H1 (cell line): ENCODE measurements at regions not wholly inside any gene's neighbourhood (a gene's known extent, or its start where the extent isn't known, plus 50 kb on each side); places are given as distances from the start of the nearest gene placed in this dataset.

ENCODE experiments used
- CTCF ChIA-PET: fragments of 300-600 bp; sonication (Branson Sonifier 250); formaldehyde crosslinking; loops from one replicate; lab custom pipeline; 2021; ENCODE audit not compliant: partially characterized antibody; lab: Charles Lee
- POLR2A ChIA-PET: fragments of 300-600 bp; sonication (Branson Sonifier 250); formaldehyde crosslinking; loops from one replicate; lab custom pipeline; 2021; ENCODE audit warnings: inconsistent platforms; ENCODE audit not compliant: partially characterized antibody; lab: Charles Lee
- DNase-seq, 2 experiments: peaks; one replicate each; pipeline versions ENCODE4 v3.0.0 to v3.0.0-alpha.2; 2010 to 2022; ENCODE audit warnings: low spot score in 2 of 2, low read depth in 1 of 2, mixed read lengths in 1 of 2
- FAIRE-seq: peaks from 2 replicates; lab custom pipeline; 2011; peaks lifted over from hg19 to GRCh38; lab: Jason Lieb, UNC
- H2AFZ ChIP-seq: 2 replicates; pipeline ENCODE4 v1.8.1; 2012; ENCODE audit warnings: low read length, inconsistent platforms
- H2AK5ac ChIP-seq: 2 replicates; pipeline ENCODE4 v1.6.1; 2013; ENCODE audit warnings: low read depth, low read length
- H2BK120ac ChIP-seq: replicated peaks from 2 replicates; pipeline ENCODE3; 2013; ENCODE audit warnings: low read depth, low read length, inconsistent platforms
- H2BK12ac ChIP-seq: 2 replicates; pipeline ENCODE4 v1.6.1; 2013; ENCODE audit warnings: low read depth, low read length
- H2BK15ac ChIP-seq: 2 replicates; pipeline ENCODE4 v1.6.1; 2013; ENCODE audit warnings: low read length
- H2BK20ac ChIP-seq: 2 replicates; pipeline ENCODE4 v1.6.1; 2013; ENCODE audit warnings: low read length
- H2BK5ac ChIP-seq: 2 replicates; pipeline ENCODE4 v1.6.1; 2013; ENCODE audit warnings: low read depth, low read length
- H3K14ac ChIP-seq: 2 replicates; pipeline ENCODE4 v1.6.1; 2013; ENCODE audit warnings: inconsistent platforms; ENCODE audit not compliant: insufficient read length
- H3K18ac ChIP-seq: 2 replicates; pipeline ENCODE4 v1.6.1; 2013; ENCODE audit warnings: low read length; ENCODE audit errors: extremely low read depth
- H3K23ac ChIP-seq: 2 replicates; pipeline ENCODE4 v1.6.1; 2013; ENCODE audit warnings: inconsistent platforms; ENCODE audit not compliant: insufficient read length
- H3K23me2 ChIP-seq: 2 replicates; pipeline ENCODE4 v1.6.1; 2013; ENCODE audit warnings: low read depth, low read length
- H3K27ac ChIP-seq: 2 replicates; pipeline ENCODE4 v1.6.1; 2011; ENCODE audit warnings: low read depth, low read length, inconsistent platforms
- H3K27me3 ChIP-seq, 4 experiments: replicated peaks in 1 of 4; 1 replicate in 1 of 4; 2 replicates in 3 of 4; pipeline versions ENCODE4 v1.6.1 to v1.8.1; 2011 to 2013; ENCODE audit warnings: low read length in 3 of 4, mild to moderate bottlenecking in 3 of 4, inconsistent platforms in 2 of 4, mixed read lengths in 2 of 4, moderate library complexity in 1 of 4; ENCODE audit not compliant: control insufficient read depth in 3 of 4, insufficient read depth in 3 of 4; ENCODE audit errors: extremely low read depth in 1 of 4
- H3K36me3 ChIP-seq, 4 experiments: 2 replicates each; pipeline versions ENCODE4 v1.6.1 to v1.8.1; 2011 to 2013; ENCODE audit warnings: mild to moderate bottlenecking in 4 of 4, low read length in 3 of 4, moderate library complexity in 2 of 4, control low read depth in 1 of 4, inconsistent platforms in 1 of 4; ENCODE audit not compliant: insufficient read depth in 4 of 4, control insufficient read depth in 2 of 4
- H3K4ac ChIP-seq: replicated peaks from 2 replicates; pipeline ENCODE3; 2013; ENCODE audit warnings: low read length, low read depth, mixed read lengths, inconsistent platforms; ENCODE audit not compliant: insufficient read length
- H3K4me1 ChIP-seq, 4 experiments: replicated peaks in 1 of 4; 1 replicate in 1 of 4; 2 replicates in 3 of 4; pipeline versions ENCODE4 v1.6.1 to v1.8.1; 2011 to 2013; ENCODE audit warnings: low read length in 3 of 4, inconsistent platforms in 2 of 4, mixed read lengths in 1 of 4; ENCODE audit not compliant: insufficient read depth in 4 of 4, control insufficient read depth in 3 of 4
- H3K4me2 ChIP-seq, 2 experiments: 2 replicates each; pipeline versions ENCODE4 v1.6.1 to v1.8.1; 2011 to 2013; ENCODE audit warnings: low read depth in 2 of 2, low read length in 2 of 2, control low read depth in 1 of 2, inconsistent platforms in 1 of 2, mild to moderate bottlenecking in 1 of 2; ENCODE audit not compliant: insufficient read depth in 1 of 2
- H3K4me3 ChIP-seq, 4 experiments: fragments of 200-600, 300-600 bp in 1 of 4; sonication (generic), shearing (Covaris generic), sonication (Bioruptor Twin) in 1 of 4; 2 replicates each; pipeline versions ENCODE4 v1.5.1 to v1.8.1; 2011 to 2016; ENCODE audit warnings: low read length in 4 of 4, low read depth in 3 of 4, control low read depth in 2 of 4, inconsistent platforms in 2 of 4, mild to moderate bottlenecking in 2 of 4, mixed read lengths in 1 of 4, moderate library complexity in 1 of 4; ENCODE audit not compliant: insufficient read depth in 2 of 4; ENCODE audit errors: extremely low read depth in 1 of 4
- H3K56ac ChIP-seq: replicated peaks from 2 replicates; pipeline ENCODE3; 2013; ENCODE audit warnings: low read depth, mild to moderate bottlenecking, mixed read lengths, low read length, inconsistent platforms; ENCODE audit not compliant: insufficient read length
- H3K79me1 ChIP-seq: 2 replicates; pipeline ENCODE4 v1.6.1; 2013; ENCODE audit warnings: low read depth, low read length, control low read depth
- H3K79me2 ChIP-seq, 2 experiments: 2 replicates each; pipeline versions ENCODE4 v1.6.1 to v1.8.1; 2012 to 2013; ENCODE audit warnings: low read length in 2 of 2, mild to moderate bottlenecking in 2 of 2, inconsistent platforms in 1 of 2; ENCODE audit not compliant: insufficient read depth in 2 of 2, control insufficient read depth in 1 of 2
- H3K9ac ChIP-seq, 4 experiments: replicated peaks in 1 of 4; 1 replicate in 1 of 4; 2 replicates in 3 of 4; pipeline versions ENCODE4 v1.6.1 to v1.8.1; 2011 to 2013; ENCODE audit warnings: low read depth in 3 of 4, low read length in 3 of 4, control low read depth in 2 of 4, mild to moderate bottlenecking in 2 of 4, moderate library complexity in 2 of 4, inconsistent platforms in 1 of 4; ENCODE audit errors: extremely low read depth in 1 of 4
- H3K9me3 ChIP-seq, 2 experiments: 2 replicates each; pipeline versions ENCODE4 v1.6.1 to v1.8.1; 2012 to 2013; ENCODE audit warnings: mild to moderate bottlenecking in 2 of 2, moderate library complexity in 2 of 2, control low read depth in 1 of 2, inconsistent platforms in 1 of 2, low read depth in 1 of 2, low read length in 1 of 2, mixed read lengths in 1 of 2; ENCODE audit not compliant: insufficient read depth in 2 of 2
- H4K20me1 ChIP-seq, 2 experiments: replicated peaks in 1 of 2; 2 replicates each; pipeline versions ENCODE3 to v1.8.1; 2011 to 2013; ENCODE audit warnings: inconsistent platforms in 2 of 2, low read length in 2 of 2, mild to moderate bottlenecking in 1 of 2; ENCODE audit not compliant: insufficient read depth in 2 of 2, control insufficient read depth in 1 of 2
- H4K5ac ChIP-seq: 2 replicates; pipeline ENCODE4 v1.6.1; 2013; ENCODE audit warnings: low read length, low read depth, mixed read lengths, inconsistent platforms; ENCODE audit not compliant: insufficient read length
- H4K8ac ChIP-seq: 2 replicates; pipeline ENCODE4 v1.8.0; 2013; ENCODE audit warnings: mild to moderate bottlenecking, moderate library complexity, low read length, inconsistent platforms; ENCODE audit not compliant: insufficient read depth; ENCODE audit errors: extremely low read depth
- H4K91ac ChIP-seq: replicated peaks from 2 replicates; pipeline ENCODE3; 2013; ENCODE audit warnings: low read length, mixed read lengths, inconsistent platforms; ENCODE audit not compliant: insufficient read length
- ATF2 ChIP-seq: IDR thresholded peaks from 2 replicates; pipeline ENCODE4 v1.6.1; 2012; ENCODE audit warnings: low read length, inconsistent platforms
- BACH1 ChIP-seq: IDR thresholded peaks from 2 replicates; pipeline ENCODE4 v1.6.1; 2012; ENCODE audit warnings: low read length, improper control_type of control experiment
- CBX5 ChIP-seq: fragments of 300-800, 300-1000 bp; sonication (generic); IDR thresholded peaks from 2 replicates; pipeline ENCODE4 v1.7.1; 2016; ENCODE audit warnings: antibody characterized with exemption, low read length, low read depth
- CEBPB ChIP-seq: IDR thresholded peaks from 2 replicates; pipeline ENCODE4 v1.6.1; 2012; ENCODE audit warnings: low read depth, low read length
- CHD1 ChIP-seq: IDR thresholded peaks from 2 replicates; pipeline ENCODE4 v1.6.1; 2012; ENCODE audit warnings: low read depth, low read length, improper control_type of control experiment
- JUN ChIP-seq: IDR thresholded peaks from 2 replicates; pipeline ENCODE4 v1.6.1; 2011; ENCODE audit warnings: low read depth, mild to moderate bottlenecking, improper control_type of control experiment, low read length
- KDM1A ChIP-seq: fragments of 200-600, 300-600 bp; sonication (generic); IDR thresholded peaks from 2 replicates; pipeline ENCODE4 v1.7.1; 2016; ENCODE audit warnings: mild to moderate bottlenecking, low read length, borderline replicate concordance
- POLR2A ChIP-seq, 2 experiments: IDR thresholded peaks; 1 replicate in 1 of 2; 2 replicates in 1 of 2; pipeline ENCODE4 v1.6.1; 2011; ENCODE audit warnings: low read depth in 2 of 2, low read length in 2 of 2, mild to moderate bottlenecking in 2 of 2; ENCODE audit errors: control extremely low read depth in 1 of 2
- RFX5 ChIP-seq: IDR thresholded peaks from 2 replicates; pipeline ENCODE4 v1.6.1; 2011; ENCODE audit warnings: low read depth, low read length, improper control_type of control experiment, borderline replicate concordance
- SP1 ChIP-seq: IDR thresholded peaks from 2 replicates; pipeline ENCODE4 v1.6.1; 2011; ENCODE audit warnings: low read depth, low read length
- SRF ChIP-seq: IDR thresholded peaks from 2 replicates; pipeline ENCODE4 v1.6.1; 2011; ENCODE audit warnings: mild to moderate bottlenecking, low read depth, low read length, moderate library complexity
- SUZ12 ChIP-seq: fragments of 200-600 bp; sonication (generic); IDR thresholded peaks from 2 replicates; pipeline ENCODE4 v1.6.1; 2012; ENCODE audit warnings: mild to moderate bottlenecking, inconsistent platforms, low read length, moderate library complexity, mixed read lengths
- TAF1 ChIP-seq: IDR thresholded peaks from 2 replicates; pipeline ENCODE4 v1.6.1; 2011; ENCODE audit warnings: mild to moderate bottlenecking, low read depth, low read length
- USF2 ChIP-seq: IDR thresholded peaks from 2 replicates; pipeline ENCODE4 v1.6.1; 2011; ENCODE audit warnings: low read length, improper control_type of control experiment
- YY1 ChIP-seq: IDR thresholded peaks from 2 replicates; pipeline ENCODE4 v1.6.1; 2011; ENCODE audit warnings: low read depth, mild to moderate bottlenecking, low read length

- Histone ChIP-seq H3K4me3 (no peak overlapping the region), H4K5ac (no peak overlapping the region), H3K9me3 (no peaks in the 10 kb centered on the region), H3K27me3 (no peaks in the 10 kb centered on the region), H3K4me2 (no peak overlapping the region), H3K18ac (no peak overlapping the region), H3K23ac (no peak overlapping the region), H2BK120ac (no peak overlapping the region)
- no peak for DNase-seq
- FAIRE-seq: no peak
- POLR2A ChIA-PET: no interaction called here
- no peak for TF ChIP-seq SP1
- no peak for TF ChIP-seq CBX5
- no peak for TF ChIP-seq CEBPB
- no peak for TF ChIP-seq SUZ12
- no peak for TF ChIP-seq SRF
- no peak for TF ChIP-seq JUN
- no peak for TF ChIP-seq CHD1
- TF ChIP-seq ATF2: no peak
- TF ChIP-seq YY1: no peak
- no peak for TF ChIP-seq BACH1
- no peak for TF ChIP-seq TAF1
- no peak for TF ChIP-seq POLR2A (IDR thresholded peaks at IDR 0.05; ENCODE audit: control extremely low read depth in 1 of 2, low read depth in 2 of 2, low read length in 2 of 2)
- no peak for TF ChIP-seq KDM1A
- TF ChIP-seq RFX5: no peak
- no peak for TF ChIP-seq USF2
- TF ChIP-seq, all 59 proteins: peak for 0
- no peaks in the 10 kb centered on the region for H3K4me1 ChIP-seq
- no peak overlapping the region for H3K27ac ChIP-seq
- no peaks in the 10 kb centered on the region for H3K79me2 ChIP-seq
- no peaks in the 10 kb centered on the region; a peak in 3 of 8 replicates for H3K36me3 ChIP-seq
- no peak overlapping the region for H2BK20ac ChIP-seq
- H2BK15ac ChIP-seq: no peak overlapping the region
- CTCF ChIA-PET: no interaction called here
- no peak overlapping the region for H4K8ac ChIP-seq
- no peaks in the 10 kb centered on the region for H3K79me1 ChIP-seq
- H3K4ac ChIP-seq: no peak overlapping the region
- H2BK12ac ChIP-seq: no peak overlapping the region
- no peak overlapping the region for H4K91ac ChIP-seq
- no peaks in the 10 kb centered on the region for H4K20me1 ChIP-seq
- no peak overlapping the region for H2AK5ac ChIP-seq
- no peak overlapping the region for H2BK5ac ChIP-seq
- H3K14ac ChIP-seq: no peak overlapping the region
- no peak overlapping the region for H3K9ac ChIP-seq
- H3K56ac ChIP-seq: no peak overlapping the region
- H2AFZ ChIP-seq: no peak overlapping the region
- no peaks in the 10 kb centered on the region; the same call in 1 of the 2 replicates for H3K23me2 ChIP-seq
These were observed 360.4 kb upstream of the ZNF608 start for GRCh38 chr5:125106881-125107280.
